ENCODE measurements at regions not wholly inside any gene's neighbourhood (a gene's known extent, or its start where the extent isn't known, plus 50 kb on each side); places are given as distances from the start of the nearest gene placed in this dataset.

GRCh38 chr15:39135989-39136388, 444.9 kb upstream of the THBS1 start:
- H4K5ac ChIP-seq (ENCODE audit: insufficient read length, low read depth, low read length) = no peak overlapping the region
- no peaks in the 10 kb centered on the region; the same call in 1 of the 2 replicates for H3K23me2 ChIP-seq (ENCODE audit: low read depth, low read length)
- H3K36me3 ChIP-seq (ENCODE audit: control insufficient read depth in 2 of 4, insufficient read depth in 4 of 4, low read length in 3 of 4) = no peaks in the 10 kb centered on the region
- no peak overlapping the region for H2BK15ac ChIP-seq (ENCODE audit: low read length)
- WGBS, 2 experiments (ENCODE audit: extremely low coverage in 1 of 2, insufficient coverage in 1 of 2, insufficient read length in 1 of 2, insufficient replicate concordance in 2 of 2, low coverage in 1 of 2, low lambda C conversion rate in 2 of 2, missing lambda C conversion rate in 1 of 2) = 95% methylated on average over 7 of the region's 7 CpGs; no CpG with 5 or more reads in 1 of the 2 experiments
- no peak overlapping the region for H3K9ac ChIP-seq (replicated peaks in 1 of 4; ENCODE audit: extremely low read depth in 1 of 4, low read depth in 3 of 4, low read length in 3 of 4)
- H3K4me1 ChIP-seq (replicated peaks in 1 of 4; ENCODE audit: control insufficient read depth in 3 of 4, insufficient read depth in 4 of 4, low read length in 3 of 4) = no peaks in the 10 kb centered on the region
- no peak overlapping the region for H3K27ac ChIP-seq (ENCODE audit: low read depth, low read length)
- H3K9me3 ChIP-seq (ENCODE audit: insufficient read depth in 2 of 2, low read depth in 1 of 2, low read length in 1 of 2) = no peaks in the 10 kb centered on the region
- H3K27me3 ChIP-seq (replicated peaks in 1 of 4; ENCODE audit: control insufficient read depth in 3 of 4, extremely low read depth in 1 of 4, insufficient read depth in 3 of 4, low read length in 3 of 4) = no peaks in the 10 kb centered on the region
- H3K14ac ChIP-seq (ENCODE audit: insufficient read length) = no peak overlapping the region
- no peak overlapping the region for H2BK12ac ChIP-seq (ENCODE audit: low read depth, low read length)
- H2BK20ac ChIP-seq (ENCODE audit: low read length) = no peak overlapping the region
- H2BK120ac ChIP-seq (replicated peaks; ENCODE audit: low read depth, low read length) = no peak overlapping the region
- H4K8ac ChIP-seq (ENCODE audit: extremely low read depth, insufficient read depth, low read length) = no peak overlapping the region
- no peak overlapping the region for H3K4me2 ChIP-seq (ENCODE audit: insufficient read depth in 1 of 2, low read depth in 2 of 2, low read length in 2 of 2)
- FAIRE-seq (no peak), DNase-seq (ENCODE audit: low read depth in 1 of 2, low spot score in 2 of 2) (no peak)
- H3K79me1 ChIP-seq (ENCODE audit: low read depth, low read length) = no peaks in the 10 kb centered on the region
- peaks cover 0 to 2% of the 10 kb centered on the region in 2 experiments for H4K20me1 ChIP-seq (replicated peaks in 1 of 2; ENCODE audit: control insufficient read depth in 1 of 2, insufficient read depth in 2 of 2, low read length in 2 of 2)
- no peak overlapping the region for H4K91ac ChIP-seq (replicated peaks; ENCODE audit: insufficient read length, low read length)
- ChIA-PET CTCF (ENCODE audit: partially characterized antibody) (interaction anchor here (1.0 kb wide), 1 partner anchor 11 kb away, joined by 3 read pairs; no protein-coding TSS in a partner anchor), POLR2A (ENCODE audit: partially characterized antibody) (interaction anchor here (0.6 kb wide), 2 partner anchors 9 to 461 kb away, joined by 3 read pairs; no protein-coding TSS in a partner anchor)
- H3K4me3 ChIP-seq (ENCODE audit: extremely low read depth in 1 of 4, insufficient read depth in 2 of 4, low read depth in 3 of 4, low read length in 4 of 4) = no peak overlapping the region
- no peak overlapping the region for H3K56ac ChIP-seq (replicated peaks; ENCODE audit: insufficient read length, low read depth, low read length)
- TF ChIP-seq KDM4A (IDR thresholded peaks at IDR 0.05; ENCODE audit: low read depth, low read length, severe bottlenecking) (no peak), SUZ12 (IDR thresholded peaks at IDR 0.05; ENCODE audit: low read length) (no peak)
- H3K4ac ChIP-seq (replicated peaks; ENCODE audit: insufficient read length, low read depth, low read length) = no peak overlapping the region
- no peak overlapping the region for H3K23ac ChIP-seq (ENCODE audit: insufficient read length)
- H3K18ac ChIP-seq (ENCODE audit: extremely low read depth, low read length) = no peak overlapping the region
- no peaks in the 10 kb centered on the region for H3K79me2 ChIP-seq (ENCODE audit: control insufficient read depth in 1 of 2, insufficient read depth in 2 of 2, low read length in 2 of 2)
- H2AK5ac ChIP-seq (ENCODE audit: low read depth, low read length) = no peak overlapping the region
- peak overlapping the region; percentile 39; the same call in 1 of the 2 replicates for H2AFZ ChIP-seq (ENCODE audit: low read length)
- H2BK5ac ChIP-seq (ENCODE audit: low read depth, low read length) = no peak overlapping the region
